Astrocyte of the cerebellum (primary cell): ENCODE measurements at regions not wholly inside any gene's neighbourhood (a gene's known extent, or its start where the extent isn't known, plus 50 kb on each side); places are given as distances from the start of the nearest gene placed in this dataset.
A peak's percentile ranks its signal among the peaks of the same experiment; 100 is the strongest.

Source experiments
- DNase-seq: peaks from one replicate; pipeline ENCODE4 v3.0.0-alpha.2; 2011; ENCODE audit warnings: low read depth
- H3K4me3 ChIP-seq: 2 replicates; pipeline ENCODE4 v1.5.1; 2011; ENCODE audit warnings: mild to moderate bottlenecking, low read depth, low read length, moderate library complexity
- in situ Hi-C: cut with HindIII; loops from 2 replicates; pipeline ENCODE4 v1.10.0; 2017; ENCODE audit warnings: low sequenced_read_pairs
- TF ChIP-seq, protein P1 (sequence below): IDR thresholded peaks from 2 replicates; pipeline ENCODE4 v1.5.1; 2012; ENCODE audit warnings: low read length, low read depth, moderate library complexity, mild to moderate bottlenecking; ENCODE audit errors: missing control alignments

DNA sequence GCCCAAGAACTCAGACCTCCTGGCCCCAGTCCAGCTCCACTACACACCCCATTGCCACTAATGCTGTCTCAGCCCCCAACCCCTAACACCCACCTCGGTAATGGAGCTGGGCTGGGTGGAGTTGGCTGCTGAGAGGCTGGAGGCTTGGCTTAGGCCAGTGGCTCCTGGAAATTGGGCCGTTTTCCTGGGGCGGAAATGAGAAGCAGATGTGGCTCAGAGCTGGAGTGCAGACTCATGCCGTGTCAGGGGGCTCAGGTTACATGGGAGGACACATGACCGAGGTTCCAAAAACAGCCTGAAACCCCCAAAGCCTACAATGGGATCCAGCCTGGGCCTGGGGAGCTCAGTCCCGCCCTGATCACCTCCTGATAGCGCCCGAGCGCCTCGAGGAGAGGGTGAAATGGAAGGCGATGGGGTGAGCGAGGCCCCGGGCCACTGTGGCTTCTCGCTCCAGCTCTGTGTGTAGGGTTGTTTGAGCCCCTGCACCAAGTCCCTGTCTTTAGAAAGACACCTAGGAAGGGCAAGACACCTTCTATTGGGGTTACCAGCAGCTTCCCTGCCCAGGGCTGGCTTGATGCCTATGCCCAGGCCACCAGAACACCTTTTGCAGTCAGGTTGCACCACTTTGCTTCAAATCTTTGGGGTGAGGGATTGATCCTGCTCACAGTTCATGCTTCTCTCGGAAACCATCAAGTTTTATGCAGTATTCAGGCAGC, 175.7 kb upstream of the HAAO start:
- no peak overlapping the region for H3K4me3 ChIP-seq
- in situ Hi-C loops, result no loop called here
- TF ChIP-seq, protein P1, sequence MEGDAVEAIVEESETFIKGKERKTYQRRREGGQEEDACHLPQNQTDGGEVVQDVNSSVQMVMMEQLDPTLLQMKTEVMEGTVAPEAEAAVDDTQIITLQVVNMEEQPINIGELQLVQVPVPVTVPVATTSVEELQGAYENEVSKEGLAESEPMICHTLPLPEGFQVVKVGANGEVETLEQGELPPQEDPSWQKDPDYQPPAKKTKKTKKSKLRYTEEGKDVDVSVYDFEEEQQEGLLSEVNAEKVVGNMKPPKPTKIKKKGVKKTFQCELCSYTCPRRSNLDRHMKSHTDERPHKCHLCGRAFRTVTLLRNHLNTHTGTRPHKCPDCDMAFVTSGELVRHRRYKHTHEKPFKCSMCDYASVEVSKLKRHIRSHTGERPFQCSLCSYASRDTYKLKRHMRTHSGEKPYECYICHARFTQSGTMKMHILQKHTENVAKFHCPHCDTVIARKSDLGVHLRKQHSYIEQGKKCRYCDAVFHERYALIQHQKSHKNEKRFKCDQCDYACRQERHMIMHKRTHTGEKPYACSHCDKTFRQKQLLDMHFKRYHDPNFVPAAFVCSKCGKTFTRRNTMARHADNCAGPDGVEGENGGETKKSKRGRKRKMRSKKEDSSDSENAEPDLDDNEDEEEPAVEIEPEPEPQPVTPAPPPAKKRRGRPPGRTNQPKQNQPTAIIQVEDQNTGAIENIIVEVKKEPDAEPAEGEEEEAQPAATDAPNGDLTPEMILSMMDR, result no peak
- peak; percentile 78 for DNase-seq

DNA sequence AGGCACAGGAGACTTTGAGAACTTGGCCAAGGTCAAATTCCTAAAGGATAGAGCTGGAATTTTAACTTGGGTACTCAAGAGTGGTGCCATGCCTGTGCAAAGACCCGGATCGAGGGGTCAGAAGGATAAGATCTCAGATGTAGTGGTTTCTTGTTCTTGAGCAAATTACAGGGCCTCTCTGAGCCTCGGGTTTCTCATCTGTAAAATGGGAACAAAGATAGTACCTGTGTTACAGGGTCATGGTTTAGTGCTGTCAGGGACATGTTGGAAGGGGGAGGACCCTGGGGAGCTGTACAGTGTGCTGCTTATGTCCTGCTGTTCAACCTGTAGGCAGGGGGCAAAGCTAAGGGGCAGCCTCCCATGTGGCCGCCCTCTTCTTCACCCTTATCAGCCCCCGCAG, 173.5 kb upstream of the HAAO start:
- H3K4me3 ChIP-seq, result no peak overlapping the region
- DNase-seq, result no peak
- TF ChIP-seq, protein P1, result no peak
- in situ Hi-C loops, result no loop called here

DNA sequence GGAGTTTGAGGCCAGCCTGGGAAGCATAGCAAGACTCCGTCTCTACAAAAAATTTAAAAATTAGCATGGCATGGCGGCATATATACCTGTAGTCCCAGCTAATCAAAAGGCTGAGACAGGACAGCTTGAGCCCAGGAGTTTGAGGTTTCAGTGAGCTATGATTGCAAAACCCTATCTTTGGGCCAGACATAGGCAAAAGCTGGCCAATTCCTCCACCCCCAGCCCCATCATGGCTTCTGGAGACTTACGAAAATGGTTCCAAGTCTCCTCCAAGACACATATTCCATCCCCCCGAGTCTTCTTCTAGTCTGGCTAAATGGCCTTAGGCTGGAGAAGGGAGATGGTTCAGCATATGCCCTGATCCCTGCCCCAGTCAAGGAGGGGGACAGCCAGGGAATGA, 172.8 kb upstream of the HAAO start:
- no peak for DNase-seq
- TF ChIP-seq, protein P1, result no peak
- in situ Hi-C loops, result no loop called here
- no peak overlapping the region for H3K4me3 ChIP-seq

DNA sequence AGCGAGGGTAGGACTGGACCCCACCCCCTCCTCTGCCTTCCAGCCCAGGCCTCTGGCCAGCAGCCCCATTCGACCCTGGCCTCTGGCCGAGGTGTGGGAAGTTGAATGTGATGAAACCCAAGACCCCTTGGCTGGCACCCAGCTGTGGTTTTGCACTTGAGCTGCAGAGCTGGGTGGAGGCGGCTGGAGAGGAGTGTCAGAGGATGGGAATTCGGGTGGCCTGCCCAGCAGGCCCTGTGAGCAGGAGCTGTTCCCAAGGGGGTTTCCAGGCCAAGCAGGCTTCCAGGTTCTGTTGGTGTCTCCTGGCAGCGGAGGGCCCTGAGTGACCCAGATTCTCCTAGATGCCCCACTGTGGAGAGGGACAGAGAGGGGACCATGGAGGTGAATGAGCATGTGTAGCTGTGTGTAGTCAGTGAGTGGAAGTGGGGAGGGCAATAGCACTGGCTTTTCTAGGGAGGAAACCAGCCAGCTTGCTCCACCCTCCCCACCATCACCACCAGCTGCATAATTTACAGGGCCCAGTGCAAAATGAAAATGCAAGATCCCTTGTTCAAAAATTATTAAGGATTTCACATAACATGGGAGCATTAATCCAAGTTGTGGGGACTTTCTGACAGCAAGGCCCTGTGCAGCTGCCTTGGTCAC, 172.2 kb upstream of the HAAO start:
- no peak overlapping the region for H3K4me3 ChIP-seq
- DNase-seq, result peak; percentile 94
- in situ Hi-C loops, result loop anchor here (5.0 kb wide), 2 partner anchors 43 to 253 kb away; no protein-coding TSS in a partner anchor
- TF ChIP-seq, protein P1, result no peak

DNA sequence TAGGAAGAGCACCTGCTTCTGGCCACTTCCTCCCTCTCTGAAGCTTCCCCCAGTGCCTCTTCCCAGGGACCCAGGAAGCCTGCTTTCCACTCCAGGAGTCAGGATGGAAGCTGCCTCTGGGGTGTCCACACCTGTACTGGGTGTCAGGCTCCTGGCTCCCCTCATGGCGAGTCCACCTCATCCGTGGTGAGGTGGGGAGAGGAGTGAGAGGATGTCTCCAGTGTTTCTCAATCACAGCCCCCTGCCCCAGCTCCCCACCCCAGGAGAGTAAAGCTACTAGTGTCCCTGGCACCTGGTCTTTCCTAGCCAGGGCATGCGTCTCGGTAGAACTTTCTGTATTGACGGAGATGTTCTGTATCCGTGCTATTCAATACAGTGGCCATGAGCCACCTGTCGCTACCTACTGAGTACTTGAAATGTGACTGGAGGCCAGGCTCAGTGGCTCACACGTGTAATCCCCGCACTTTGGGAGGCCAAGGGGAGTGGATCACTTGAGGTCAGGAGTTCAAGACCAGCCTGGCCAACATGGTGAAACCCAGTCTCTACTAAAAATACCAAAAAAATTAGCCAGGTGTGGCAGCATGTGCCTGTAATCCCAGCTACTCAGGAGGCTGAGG, 171.2 kb upstream of the HAAO start:
- in situ Hi-C loops, result loop anchor here (5.0 kb wide), 2 partner anchors 44 to 254 kb away; no protein-coding TSS in a partner anchor
- TF ChIP-seq, protein P1, result no peak
- DNase-seq, result no peak
- no peak overlapping the region for H3K4me3 ChIP-seq

DNA sequence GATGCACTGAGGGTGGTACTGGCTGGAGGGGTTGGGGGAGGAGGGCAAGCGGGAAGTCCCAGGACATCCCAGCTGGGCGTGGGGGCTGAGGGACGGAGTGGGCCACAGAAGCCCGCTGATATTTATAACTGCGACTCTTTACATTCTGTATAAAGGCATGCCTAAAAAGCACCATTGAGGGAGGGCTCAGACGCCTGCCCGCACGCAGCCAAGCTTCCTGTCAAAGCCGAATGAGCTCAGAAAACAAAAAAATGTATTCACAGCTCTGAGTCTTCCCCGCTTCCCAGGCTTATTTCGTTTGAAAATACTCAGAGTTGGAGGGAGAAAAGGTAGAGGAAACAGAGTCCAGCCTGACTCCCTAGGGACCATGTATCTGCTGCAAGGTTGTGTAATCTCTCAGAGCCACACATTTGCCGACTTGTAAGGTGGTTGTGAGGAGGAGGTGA, 170.1 kb upstream of the HAAO start:
- H3K4me3 ChIP-seq, result no peak overlapping the region
- TF ChIP-seq, protein P1, result no peak
- DNase-seq, result no peak
- in situ Hi-C loops, result loop anchor here (5.0 kb wide), 2 partner anchors 45 to 255 kb away; no protein-coding TSS in a partner anchor
